Type B pancreatic cell (in vitro differentiated cells): ENCODE measurements at regions not wholly inside any gene's neighbourhood (a gene's known extent, or its start where the extent isn't known, plus 50 kb on each side); places are given as distances from the start of the nearest gene placed in this dataset.
"Not testable (repeated sequence)": the region's sequence is repeated elsewhere in the genome, so short reads cannot be mapped to it uniquely, and the experiment has no call there.

Experiments used
- DNase-seq: peaks from one replicate; pipeline ENCODE4 v3.0.0; 2021; ENCODE audit warnings: mixed read lengths; ENCODE audit not compliant: unreplicated experiment; ENCODE audit errors: extremely low spot score
- H3K27ac Mint-ChIP-seq: 2 replicates; pipeline ENCODE4 v1.8.0; 2021; ENCODE audit warnings: mild to moderate bottlenecking, mixed read lengths
- H3K27me3 Mint-ChIP-seq: 2 replicates; pipeline ENCODE4 v1.8.0; 2021; ENCODE audit warnings: mixed read lengths
- H3K36me3 Mint-ChIP-seq: 2 replicates; pipeline ENCODE4 v1.8.0; 2021; ENCODE audit warnings: mixed read lengths
- H3K4me1 Mint-ChIP-seq: one replicate; pipeline ENCODE4 v1.8.0; 2021; ENCODE audit warnings: mixed read lengths; ENCODE audit not compliant: unreplicated experiment
- H3K4me3 Mint-ChIP-seq: 2 replicates; pipeline ENCODE4 v1.8.0; 2021; ENCODE audit warnings: mild to moderate bottlenecking, mixed read lengths
- H3K9me3 Mint-ChIP-seq: 2 replicates; pipeline ENCODE4 v1.8.0; 2021; ENCODE audit warnings: mixed read lengths
- CTCF ChIP-seq: fragments of 200-600 bp; sonication (generic); conservative IDR thresholded peaks from 2 replicates; pipeline ENCODE4 v1.5.0; 2021; ENCODE audit warnings: antibody characterized with exemption, mild to moderate bottlenecking

DNA sequence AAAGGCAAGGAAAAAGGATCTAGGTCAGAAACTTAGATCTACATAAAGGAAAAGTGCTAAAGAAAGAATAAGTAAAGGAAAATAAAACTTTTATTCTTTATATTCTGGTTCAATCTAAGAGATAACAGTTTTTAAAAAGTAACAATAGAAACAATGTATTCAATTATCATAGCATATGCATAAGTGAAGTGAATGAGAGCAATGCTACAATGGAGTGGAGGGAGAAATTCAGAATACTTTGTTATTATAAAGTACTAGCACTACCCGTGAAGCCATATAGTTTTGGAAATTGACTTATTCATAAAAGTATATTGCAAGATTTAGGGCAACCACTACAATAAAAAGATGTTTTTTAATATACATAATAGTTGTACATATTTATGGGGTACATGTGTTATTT is 586.0 kb upstream of the MDGA2 start:
- H3K4me1 Mint-ChIP-seq, result no peaks in the 10 kb centered on the region
- no peaks in the 10 kb centered on the region for H3K36me3 Mint-ChIP-seq
- H3K4me3 Mint-ChIP-seq, result no peak overlapping the region
- H3K27ac Mint-ChIP-seq, result no peak overlapping the region
- H3K9me3 Mint-ChIP-seq, result peaks cover 4% of the 10 kb centered on the region
- H3K27me3 Mint-ChIP-seq, result peaks cover 16% of the 10 kb centered on the region
- no peak for TF ChIP-seq CTCF
- no peak for DNase-seq

DNA sequence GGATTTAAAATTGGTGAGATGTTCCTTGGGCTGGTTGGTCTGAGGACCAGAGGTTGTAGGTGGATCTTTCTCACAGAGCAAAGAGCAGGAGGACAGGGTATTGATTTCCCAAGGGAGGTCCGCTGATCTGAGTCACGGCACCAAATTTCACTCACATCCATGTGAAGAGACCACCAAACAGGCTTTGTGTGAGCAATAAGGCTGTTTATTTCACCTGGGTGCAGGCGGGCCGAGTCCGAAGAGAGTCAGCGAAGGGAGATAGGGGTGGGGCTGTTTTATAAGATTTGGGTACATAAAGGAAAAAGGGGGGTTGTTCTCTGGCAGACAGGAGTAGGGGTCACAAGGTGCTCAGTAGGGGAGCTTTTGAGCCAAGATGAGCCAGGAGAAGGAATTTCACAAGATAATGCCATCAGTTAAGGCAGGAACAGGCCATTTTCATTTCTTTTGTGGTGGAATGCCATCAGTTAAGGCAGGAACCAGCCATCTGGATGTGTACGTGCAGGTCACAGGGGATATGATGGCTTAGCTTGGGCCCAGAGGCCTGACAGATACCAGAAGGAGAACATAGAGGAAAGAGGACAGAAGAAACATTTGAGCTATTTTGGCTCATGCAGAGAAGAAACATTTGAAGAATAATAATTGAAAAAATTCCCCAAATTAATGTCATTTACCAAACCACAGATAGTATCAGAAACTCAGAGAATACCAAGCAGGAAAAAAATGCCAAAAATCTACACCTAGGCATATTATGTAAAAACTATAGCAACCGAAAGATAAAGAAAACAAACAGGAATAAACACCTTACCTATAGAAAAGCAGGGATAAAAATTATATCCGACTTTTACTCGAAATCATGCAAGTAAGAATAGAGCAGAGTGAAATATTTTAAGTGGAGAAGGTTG is 585.2 kb upstream of the MDGA2 start:
- not testable (repeated sequence) for H3K36me3 Mint-ChIP-seq, H3K4me3 Mint-ChIP-seq, H3K4me1 Mint-ChIP-seq, H3K27ac Mint-ChIP-seq, DNase-seq, H3K27me3 Mint-ChIP-seq, H3K9me3 Mint-ChIP-seq

DNA sequence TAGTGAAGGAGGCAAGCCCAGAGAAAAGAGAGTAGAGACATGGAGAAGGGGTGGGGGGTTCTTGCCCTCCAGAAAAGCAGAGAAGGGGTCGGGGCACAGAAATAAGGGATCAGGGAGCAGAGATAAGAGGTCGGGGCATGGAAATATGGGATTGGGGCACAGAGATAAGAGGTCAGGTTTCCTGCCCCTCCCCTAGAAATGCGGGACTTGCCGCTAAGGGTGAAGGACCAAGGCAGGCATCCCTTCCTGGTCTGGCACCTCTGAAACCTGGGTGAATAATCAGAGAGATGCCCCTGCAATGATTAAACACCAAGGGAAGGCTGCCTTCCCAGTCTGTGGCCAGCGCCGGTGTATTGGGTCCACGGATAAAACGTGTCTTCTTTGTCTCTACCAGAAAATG is 584.5 kb upstream of the MDGA2 start:
- H3K36me3 Mint-ChIP-seq, H3K4me1 Mint-ChIP-seq, H3K9me3 Mint-ChIP-seq, H3K27ac Mint-ChIP-seq, H3K4me3 Mint-ChIP-seq, DNase-seq, H3K27me3 Mint-ChIP-seq: not testable (repeated sequence)

DNA sequence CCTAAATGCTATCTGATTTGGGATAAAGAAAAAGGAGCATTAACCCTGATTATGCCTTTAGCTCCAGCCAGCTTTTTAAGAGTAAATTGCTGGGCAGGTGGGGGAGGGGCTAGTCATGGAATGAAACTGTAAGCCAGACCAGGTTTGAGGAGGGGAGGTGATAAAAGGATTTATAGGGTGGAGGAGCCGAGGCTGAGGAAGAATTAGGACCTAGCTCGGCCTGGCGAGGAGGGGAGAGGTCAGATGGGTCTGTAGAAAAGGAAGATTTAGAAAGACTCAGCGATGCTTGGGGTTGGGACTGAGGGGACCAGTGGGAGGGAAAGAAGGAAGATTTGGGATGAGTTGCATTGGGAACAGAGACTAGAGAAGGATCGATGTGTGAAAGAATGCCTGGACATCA is 583.8 kb upstream of the MDGA2 start:
- H3K27ac Mint-ChIP-seq, result not testable (repeated sequence)

GRCh38 chr14:48258703-48259102 is 583.3 kb upstream of the MDGA2 start:
- not testable (repeated sequence) for H3K27me3 Mint-ChIP-seq, H3K9me3 Mint-ChIP-seq, DNase-seq, H3K4me3 Mint-ChIP-seq, H3K27ac Mint-ChIP-seq, H3K4me1 Mint-ChIP-seq, H3K36me3 Mint-ChIP-seq

More for the DNA sequence above, 583.8 kb upstream of the MDGA2 start:
- H3K27me3 Mint-ChIP-seq, H3K9me3 Mint-ChIP-seq, H3K4me1 Mint-ChIP-seq, DNase-seq, H3K4me3 Mint-ChIP-seq, H3K36me3 Mint-ChIP-seq: not testable (repeated sequence)

GRCh38 chr14:48253020-48253419 is 577.6 kb upstream of the MDGA2 start:
- H3K4me3 Mint-ChIP-seq, result no peak overlapping the region
- no peak for DNase-seq
- H3K27me3 Mint-ChIP-seq, result no peaks in the 10 kb centered on the region
- H3K27ac Mint-ChIP-seq, result no peak overlapping the region
- no peak for TF ChIP-seq CTCF
- H3K4me1 Mint-ChIP-seq, result no peaks in the 10 kb centered on the region
- no peaks in the 10 kb centered on the region for H3K9me3 Mint-ChIP-seq
- no peaks in the 10 kb centered on the region for H3K36me3 Mint-ChIP-seq

- Mint-ChIP-seq H3K36me3 (no peaks in the 10 kb centered on the region), H3K4me3 (no peak overlapping the region)
Measured at GRCh38 chr14:48251290-48251689, 575.9 kb upstream of the MDGA2 start.

More at GRCh38 chr14:48251290-48251689, 575.9 kb upstream of the MDGA2 start:
- Mint-ChIP-seq H3K27me3 (no peaks in the 10 kb centered on the region), H3K27ac (no peak overlapping the region), H3K9me3 (no peaks in the 10 kb centered on the region), H3K4me1 (no peaks in the 10 kb centered on the region)
- TF ChIP-seq CTCF, result no peak
- no peak for DNase-seq
